ENCODE measurements at regions not wholly inside any gene's neighbourhood (a gene's known extent, or its start where the extent isn't known, plus 50 kb on each side); places are given as distances from the start of the nearest gene placed in this dataset.

DNA sequence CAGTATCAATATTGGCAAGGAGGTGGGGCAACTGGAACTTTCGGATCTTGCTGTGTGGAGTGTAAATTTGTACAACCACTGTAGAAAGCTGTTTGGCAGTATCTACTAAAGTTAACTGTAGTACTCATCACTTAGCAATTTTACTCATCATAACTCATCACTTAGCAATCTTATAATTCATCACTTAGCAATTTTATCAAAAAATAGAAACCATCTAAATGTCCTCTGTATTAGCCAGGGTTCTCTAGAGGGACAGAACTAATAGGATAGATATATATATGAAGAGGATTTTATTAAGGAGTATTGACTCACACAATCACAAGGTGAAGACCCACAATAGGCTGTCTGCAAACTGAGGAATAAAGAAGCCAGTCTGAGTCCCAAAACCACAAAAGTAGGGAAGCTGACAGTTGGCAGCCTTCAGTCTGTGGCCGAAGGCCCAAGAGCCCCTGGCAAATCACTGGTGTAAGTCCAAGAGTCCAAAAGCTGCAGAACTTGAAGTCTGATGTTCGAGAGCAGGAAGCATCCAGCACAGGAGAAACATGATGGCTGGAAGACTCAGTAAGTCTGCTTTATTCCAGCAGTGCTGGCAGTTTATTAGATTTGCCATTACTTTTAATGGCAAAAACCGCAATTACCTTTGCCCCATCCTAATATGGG is 92.9 kb upstream of the USP47 start:
- TF ChIP-seq, protein P1, sequence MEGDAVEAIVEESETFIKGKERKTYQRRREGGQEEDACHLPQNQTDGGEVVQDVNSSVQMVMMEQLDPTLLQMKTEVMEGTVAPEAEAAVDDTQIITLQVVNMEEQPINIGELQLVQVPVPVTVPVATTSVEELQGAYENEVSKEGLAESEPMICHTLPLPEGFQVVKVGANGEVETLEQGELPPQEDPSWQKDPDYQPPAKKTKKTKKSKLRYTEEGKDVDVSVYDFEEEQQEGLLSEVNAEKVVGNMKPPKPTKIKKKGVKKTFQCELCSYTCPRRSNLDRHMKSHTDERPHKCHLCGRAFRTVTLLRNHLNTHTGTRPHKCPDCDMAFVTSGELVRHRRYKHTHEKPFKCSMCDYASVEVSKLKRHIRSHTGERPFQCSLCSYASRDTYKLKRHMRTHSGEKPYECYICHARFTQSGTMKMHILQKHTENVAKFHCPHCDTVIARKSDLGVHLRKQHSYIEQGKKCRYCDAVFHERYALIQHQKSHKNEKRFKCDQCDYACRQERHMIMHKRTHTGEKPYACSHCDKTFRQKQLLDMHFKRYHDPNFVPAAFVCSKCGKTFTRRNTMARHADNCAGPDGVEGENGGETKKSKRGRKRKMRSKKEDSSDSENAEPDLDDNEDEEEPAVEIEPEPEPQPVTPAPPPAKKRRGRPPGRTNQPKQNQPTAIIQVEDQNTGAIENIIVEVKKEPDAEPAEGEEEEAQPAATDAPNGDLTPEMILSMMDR (conservative IDR thresholded peaks at IDR 0.05; ENCODE audit: low read depth in 2 of 2), result no peak
- TF ChIP-seq JUNB (IDR thresholded peaks at IDR 0.05; ENCODE audit: unreplicated experiment) (no peak), EZH2 (IDR thresholded peaks at IDR 0.05; ENCODE audit: low read depth, unreplicated experiment) (no peak), POLR2AphosphoS5 (IDR thresholded peaks at IDR 0.05; ENCODE audit: low read depth) (no peak), EZH2phosphoT487 (IDR thresholded peaks at IDR 0.05; ENCODE audit: unreplicated experiment) (no peak), REST (IDR thresholded peaks at IDR 0.05; ENCODE audit: unreplicated experiment) (no peak), STAT1 (IDR thresholded peaks at IDR 0.05; ENCODE audit: unreplicated experiment) (no peak), CREB1 (CRISPR knock-in tag; IDR thresholded peaks at IDR 0.05; ENCODE audit: low read depth) (no peak), ETS1 (IDR thresholded peaks at IDR 0.05) (no peak), ZNF114 (CRISPR knock-in tag; IDR thresholded peaks at IDR 0.05) (no peak), ZNF331 (CRISPR knock-in tag; IDR thresholded peaks at IDR 0.05; ENCODE audit: low read depth) (no peak), NANOG (IDR thresholded peaks at IDR 0.05; ENCODE audit: borderline replicate concordance) (no peak)
